ENCODE measurements at regions not wholly inside any gene's neighbourhood (a gene's known extent, or its start where the extent isn't known, plus 50 kb on each side); places are given as distances from the start of the nearest gene placed in this dataset.

- TF ChIP-seq CTCF (conservative IDR thresholded peaks at IDR 0.05; ENCODE audit: low read depth, low read length): no peak
- H3K4me3 ChIP-seq (ENCODE audit: low read depth, low read length): no peak overlapping the region
- no peak for DNase-seq (ENCODE audit: low read depth)
Observed at GRCh38 chr3:72296477-72297111, 511.6 kb upstream of the PROK2 start.

- DNase-seq (ENCODE audit: low read depth): no peak
- no peak for TF ChIP-seq CTCF (conservative IDR thresholded peaks at IDR 0.05; ENCODE audit: low read depth, low read length)
- H3K4me3 ChIP-seq (ENCODE audit: low read depth, low read length): no peak overlapping the region
Observed at GRCh38 chr3:72295962-72296450, 511.1 kb upstream of the PROK2 start.

GRCh38 chr3:72295276-72295961, 510.5 kb upstream of the PROK2 start:
- no peak overlapping the region for H3K4me3 ChIP-seq (ENCODE audit: low read depth, low read length)
- TF ChIP-seq CTCF (conservative IDR thresholded peaks at IDR 0.05; ENCODE audit: low read depth, low read length): no peak
- DNase-seq (ENCODE audit: low read depth): no peak

- no peak for DNase-seq (ENCODE audit: low read depth)
- TF ChIP-seq CTCF (conservative IDR thresholded peaks at IDR 0.05; ENCODE audit: low read depth, low read length): no peak
- no peak overlapping the region for H3K4me3 ChIP-seq (ENCODE audit: low read depth, low read length)
Observed at GRCh38 chr3:72290859-72291638, 506.1 kb upstream of the PROK2 start.

GRCh38 chr3:72289692-72290071, 504.7 kb upstream of the PROK2 start:
- H3K4me3 ChIP-seq (ENCODE audit: low read depth, low read length): no peak overlapping the region
- DNase-seq (ENCODE audit: low read depth): no peak
- no peak for TF ChIP-seq CTCF (conservative IDR thresholded peaks at IDR 0.05; ENCODE audit: low read depth, low read length)

GRCh38 chr3:72288955-72289691, 504.2 kb upstream of the PROK2 start:
- peak overlapping the region; percentile 11 for H3K4me3 ChIP-seq (ENCODE audit: low read depth, low read length)
- TF ChIP-seq CTCF (conservative IDR thresholded peaks at IDR 0.05; ENCODE audit: low read depth, low read length): no peak
- no peak for DNase-seq (ENCODE audit: low read depth)
